Neuronal stem cell (in vitro differentiated cells): ENCODE measurements at regions not wholly inside any gene's neighbourhood (a gene's known extent, or its start where the extent isn't known, plus 50 kb on each side); places are given as distances from the start of the nearest gene placed in this dataset.
A peak's percentile ranks its signal among the peaks of the same experiment; 100 is the strongest.

Experiments used
- DNase-seq: peaks from one replicate; pipeline ENCODE4 v3.0.0-alpha.2; 2013; ENCODE audit warnings: low spot score
- H2AFZ ChIP-seq: one replicate; pipeline ENCODE4 v1.6.1; 2013; ENCODE audit warnings: mild to moderate bottlenecking, low read length, inconsistent platforms
- H2AK5ac ChIP-seq: 2 replicates; pipeline ENCODE4 v1.6.1; 2013; ENCODE audit warnings: low read depth, mild to moderate bottlenecking, inconsistent platforms, low read length, moderate library complexity, mixed read lengths
- H2BK120ac ChIP-seq: 2 replicates; pipeline ENCODE4 v1.6.1; 2013; ENCODE audit warnings: low read depth, mild to moderate bottlenecking, inconsistent platforms, low read length, moderate library complexity, mixed read lengths
- H2BK12ac ChIP-seq: one replicate; pipeline ENCODE4 v1.6.1; 2013; ENCODE audit warnings: low read length, inconsistent platforms
- H2BK15ac ChIP-seq: 2 replicates; pipeline ENCODE4 v1.6.1; 2013; ENCODE audit warnings: mild to moderate bottlenecking, low read length, inconsistent platforms, mixed read lengths
- H2BK5ac ChIP-seq: one replicate; pipeline ENCODE4 v1.6.1; 2013; ENCODE audit warnings: inconsistent platforms, mild to moderate bottlenecking, low read length, moderate library complexity
- H3K14ac ChIP-seq: one replicate; pipeline ENCODE4 v1.6.1; 2013; ENCODE audit warnings: low read length, inconsistent platforms
- H3K18ac ChIP-seq: 2 replicates; pipeline ENCODE4 v1.6.1; 2013; ENCODE audit warnings: low read length, inconsistent platforms
- H3K23ac ChIP-seq: 2 replicates; pipeline ENCODE4 v1.6.1; 2013; ENCODE audit warnings: low read depth, mild to moderate bottlenecking, mixed read lengths, low read length, inconsistent platforms; ENCODE audit not compliant: poor library complexity
- H3K27ac ChIP-seq: replicated peaks from 3 replicates; pipeline ENCODE4 v1.5.1; 2013; ENCODE audit warnings: low read length, inconsistent platforms
- H3K27me3 ChIP-seq, 3 experiments: 2 replicates each; pipeline ENCODE4 v1.6.1; 2013; ENCODE audit warnings: low read length in 3 of 3, mild to moderate bottlenecking in 2 of 3, inconsistent platforms in 1 of 3, low read depth in 1 of 3, mixed read lengths in 1 of 3, moderate library complexity in 1 of 3; ENCODE audit not compliant: control insufficient read depth in 3 of 3, insufficient read depth in 3 of 3
- H3K36me3 ChIP-seq, 2 donors: replicated peaks in 1 of 2; 2 replicates each; pipeline ENCODE4 v1.6.1; 2013; ENCODE audit warnings: low read length in 2 of 2; ENCODE audit not compliant: control insufficient read depth in 2 of 2, insufficient read depth in 2 of 2
- H3K4ac ChIP-seq: 2 replicates; pipeline ENCODE4 v1.6.1; 2013; ENCODE audit warnings: inconsistent platforms, mild to moderate bottlenecking, low read length, moderate library complexity
- H3K4me1 ChIP-seq, 2 donors: 1 replicate in 1 of 2; 2 replicates in 1 of 2; pipeline ENCODE4 v1.6.1; 2013; ENCODE audit warnings: low read length in 2 of 2, low read depth in 1 of 2; ENCODE audit not compliant: control insufficient read depth in 2 of 2, insufficient read depth in 1 of 2
- H3K4me2 ChIP-seq: one replicate; pipeline ENCODE4 v1.6.1; 2013; ENCODE audit warnings: mild to moderate bottlenecking, low read length, inconsistent platforms; ENCODE audit not compliant: insufficient read depth, poor library complexity, severe bottlenecking
- H3K4me3 ChIP-seq, 2 donors: 2 replicates each; pipeline ENCODE4 v1.5.1; 2013; ENCODE audit warnings: low read length in 2 of 2, mild to moderate bottlenecking in 2 of 2, inconsistent platforms in 1 of 2, moderate library complexity in 1 of 2
- H3K79me1 ChIP-seq: one replicate; pipeline ENCODE4 v1.6.1; 2013; ENCODE audit warnings: low read depth, mild to moderate bottlenecking, inconsistent platforms, low read length, moderate library complexity
- H3K9ac ChIP-seq: one replicate; pipeline ENCODE4 v1.6.1; 2013; ENCODE audit warnings: mild to moderate bottlenecking, low read depth, low read length, inconsistent platforms; ENCODE audit not compliant: poor library complexity
- H3K9me3 ChIP-seq, 2 donors: replicated peaks in 1 of 2; 2 replicates each; pipeline versions ENCODE3 to v1.6.1; 2013; ENCODE audit warnings: low read length in 2 of 2, mild to moderate bottlenecking in 2 of 2, inconsistent platforms in 1 of 2, low read depth in 1 of 2, mixed read lengths in 1 of 2, moderate library complexity in 1 of 2; ENCODE audit not compliant: control insufficient read depth in 2 of 2, insufficient read depth in 1 of 2
- H4K8ac ChIP-seq: one replicate; pipeline ENCODE4 v1.6.1; 2013; ENCODE audit warnings: low read depth, mild to moderate bottlenecking, inconsistent platforms, low read length, moderate library complexity
- H4K91ac ChIP-seq: one replicate; pipeline ENCODE4 v1.6.1; 2013; ENCODE audit warnings: low read length, low read depth, mild to moderate bottlenecking, inconsistent platforms; ENCODE audit not compliant: poor library complexity
- WGBS, 2 donors: extraction: QIAGEN DNeasy Blood & Tissue Kit; methylation state at CpG; one replicate each; pipeline ENCODE4 v1.1.7; 2013; ENCODE audit warnings: missing lambda C conversion rate in 2 of 2, mixed read lengths in 1 of 2; ENCODE audit not compliant: insufficient read length in 2 of 2, insufficient replicate concordance in 1 of 2; ENCODE audit errors: extremely low coverage in 2 of 2; 5-methylcytosine and 5-hydroxymethylcytosine counted together

DNA sequence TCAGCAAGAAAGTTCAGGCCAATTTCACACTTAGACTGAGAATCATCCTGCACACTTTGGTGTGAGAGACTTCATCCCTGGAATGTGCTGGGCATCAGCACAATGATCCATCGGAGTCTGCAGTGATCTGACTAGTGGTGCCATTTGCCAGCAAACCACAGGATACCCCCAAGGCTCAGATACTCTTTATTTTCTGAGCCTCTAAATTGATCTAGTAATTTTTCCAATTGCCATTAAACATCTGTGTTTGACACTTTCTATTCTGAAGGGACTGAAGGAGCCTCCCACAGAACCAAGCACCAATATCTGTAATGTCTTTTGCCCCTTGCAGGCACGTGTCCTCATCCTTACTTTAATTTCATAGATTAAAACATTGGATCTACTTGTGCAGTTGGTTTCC is 485.3 kb upstream of the SMIM21 start:
- no peak for DNase-seq
- Histone ChIP-seq H2AFZ (no peak overlapping the region), H3K4ac (no peak overlapping the region), H3K9ac (no peak overlapping the region), H3K27me3 (peaks cover 0 to 30% (median 0%) of the 10 kb centered on the region in 3 experiments), H4K91ac (no peak overlapping the region), H3K4me3 (no peak overlapping the region), H2BK5ac (no peak overlapping the region), H3K4me1 (peaks cover 0 to 5% of the 10 kb centered on the region in 2 donors), H3K9me3 (no peaks in the 10 kb centered on the region), H3K18ac (no peak overlapping the region), H2BK15ac (no peak overlapping the region), H3K27ac (no peak overlapping the region), H3K23ac (no peak overlapping the region), H2AK5ac (no peak overlapping the region), H4K8ac (no peak overlapping the region), H3K4me2 (no peak overlapping the region), H2BK120ac (no peak overlapping the region), H3K14ac (no peak overlapping the region), H2BK12ac (no peak overlapping the region), H3K79me1 (no peaks in the 10 kb centered on the region), H3K36me3 (no peaks in the 10 kb centered on the region)
- no CpG with 5 or more reads among the region's 2 CpGs for WGBS, 2 donors

DNA sequence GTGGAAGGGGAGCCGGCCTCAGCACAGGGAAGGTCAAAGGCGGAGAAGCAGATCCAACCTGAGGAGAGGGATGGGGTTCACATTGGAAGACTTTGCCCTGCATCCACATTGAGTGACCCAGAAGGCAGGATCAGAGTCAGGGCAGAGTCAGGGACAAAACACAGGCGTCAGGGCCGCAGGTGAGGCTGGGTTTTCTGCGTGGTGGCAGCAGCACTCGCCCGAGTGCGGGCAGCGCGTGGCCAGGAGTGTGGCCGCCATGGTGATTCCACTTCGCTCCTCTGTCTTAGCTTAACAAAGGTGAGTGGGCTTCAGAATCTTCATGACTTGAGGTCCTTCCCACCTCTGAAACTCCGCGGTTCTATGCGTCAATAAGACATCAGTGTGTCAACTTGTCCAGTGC is 476.9 kb upstream of the SMIM21 start:
- Histone ChIP-seq H3K4me2 (no peak overlapping the region), H3K18ac (peak overlapping the region; percentile 81), H2BK120ac (no peak overlapping the region), H2AFZ (no peak overlapping the region), H3K23ac (no peak overlapping the region), H4K91ac (no peak overlapping the region), H2BK15ac (peak overlapping the region; percentile 56), H2BK12ac (no peak overlapping the region), H3K4me1 (no peaks in the 10 kb centered on the region), H2AK5ac (peak overlapping the region; percentile 48), H3K4ac (no peak overlapping the region), H3K9ac (peak overlapping the region; percentile 60), H3K27me3 (no peaks in the 10 kb centered on the region), H3K4me3 (no peak overlapping the region), H3K9me3 (no peaks in the 10 kb centered on the region), H3K27ac (no peak overlapping the region), H2BK5ac (no peak overlapping the region), H3K36me3 (no peaks in the 10 kb centered on the region), H3K14ac (no peak overlapping the region), H3K79me1 (no peaks in the 10 kb centered on the region), H4K8ac (no peak overlapping the region)
- WGBS, 2 donors: no CpG with 5 or more reads among the region's 15 CpGs
- no peak for DNase-seq

DNA sequence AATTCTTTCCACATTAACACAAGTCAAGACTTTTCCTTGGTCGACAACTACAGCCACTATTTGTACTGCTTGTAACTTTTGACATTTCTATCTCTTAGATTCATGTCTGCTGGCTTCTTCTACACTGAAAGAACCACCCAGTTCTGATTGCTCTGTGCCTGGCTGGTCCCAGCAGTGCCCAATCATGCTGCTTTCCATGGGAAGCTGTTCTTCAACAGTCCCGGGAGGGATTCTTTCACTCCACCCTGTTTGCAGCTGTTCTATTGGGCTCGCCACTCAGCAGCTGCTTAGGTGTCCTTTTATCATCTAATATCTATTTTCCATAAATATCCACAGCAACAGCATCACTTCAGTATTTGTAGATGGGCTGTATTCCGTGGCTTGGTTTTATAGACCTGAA is 471.1 kb upstream of the SMIM21 start:
- no peak overlapping the region for H2AK5ac ChIP-seq
- no CpG with 5 or more reads among the region's 4 CpGs for WGBS, 2 donors
- no peak overlapping the region for H3K27ac ChIP-seq
- no peak overlapping the region for H4K8ac ChIP-seq
- H3K4me3 ChIP-seq: no peak overlapping the region
- no peaks in the 10 kb centered on the region for H3K27me3 ChIP-seq
- H3K23ac ChIP-seq: no peak overlapping the region
- no peaks in the 10 kb centered on the region for H3K36me3 ChIP-seq
- no peak overlapping the region for H3K4ac ChIP-seq
- no peaks in the 10 kb centered on the region for H3K9me3 ChIP-seq
- no peak overlapping the region for H3K18ac ChIP-seq
- H3K4me2 ChIP-seq: no peak overlapping the region
- no peak overlapping the region for H3K14ac ChIP-seq
- no peak overlapping the region for H2BK5ac ChIP-seq
- DNase-seq: no peak
- H3K79me1 ChIP-seq: no peaks in the 10 kb centered on the region
- H3K9ac ChIP-seq: no peak overlapping the region
- no peak overlapping the region for H2BK120ac ChIP-seq
- no peak overlapping the region for H4K91ac ChIP-seq
- no peaks in the 10 kb centered on the region for H3K4me1 ChIP-seq
- H2BK15ac ChIP-seq: no peak overlapping the region
- no peak overlapping the region for H2AFZ ChIP-seq
- no peak overlapping the region for H2BK12ac ChIP-seq

DNA sequence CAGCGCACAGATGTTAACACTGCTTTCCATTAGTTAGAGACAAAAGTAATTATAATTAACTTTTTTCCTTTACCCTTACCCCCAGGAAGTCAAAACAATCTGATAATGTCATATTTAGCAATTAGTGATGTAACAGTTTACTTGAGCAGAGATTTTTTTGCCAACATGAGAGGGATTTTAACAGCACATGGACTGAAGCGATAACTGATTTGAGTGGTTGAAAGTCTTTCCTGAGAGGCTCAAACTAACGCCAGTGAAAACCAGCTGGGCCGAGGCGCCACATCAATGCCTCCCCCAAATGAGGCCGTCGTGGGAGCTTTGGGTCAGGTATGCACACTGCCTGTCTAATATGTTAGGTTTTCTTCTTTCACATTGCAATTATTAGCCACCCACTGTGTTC is 469.9 kb upstream of the SMIM21 start:
- Histone ChIP-seq H3K4me2 (no peak overlapping the region), H3K27ac (no peak overlapping the region), H3K4ac (no peak overlapping the region), H4K8ac (no peak overlapping the region), H2AFZ (no peak overlapping the region), H3K27me3 (no peaks in the 10 kb centered on the region), H2BK12ac (no peak overlapping the region), H3K4me3 (no peak overlapping the region), H2BK120ac (no peak overlapping the region), H3K23ac (no peak overlapping the region), H3K14ac (no peak overlapping the region), H3K9ac (no peak overlapping the region), H4K91ac (no peak overlapping the region), H3K4me1 (no peaks in the 10 kb centered on the region), H3K18ac (no peak overlapping the region), H3K79me1 (no peaks in the 10 kb centered on the region), H3K36me3 (no peaks in the 10 kb centered on the region), H2BK15ac (no peak overlapping the region), H2BK5ac (no peak overlapping the region), H3K9me3 (no peaks in the 10 kb centered on the region), H2AK5ac (no peak overlapping the region)
- no peak for DNase-seq
- WGBS, 2 donors: no CpG with 5 or more reads among the region's 7 CpGs
